Endothelial cell (in vitro differentiated cells): ENCODE measurements at regions not wholly inside any gene's neighbourhood (a gene's known extent, or its start where the extent isn't known, plus 50 kb on each side); places are given as distances from the start of the nearest gene placed in this dataset.

Source experiments
- DNase-seq: peaks from one replicate; pipeline ENCODE4 v3.0.0; 2021; ENCODE audit warnings: low spot score
- H3K27ac Mint-ChIP-seq: one replicate; pipeline ENCODE4 v1.8.0; 2021; ENCODE audit warnings: mixed read lengths, inconsistent platforms; ENCODE audit not compliant: unreplicated experiment
- H3K27me3 Mint-ChIP-seq: one replicate; pipeline ENCODE4 v1.8.0; 2021; ENCODE audit warnings: mild to moderate bottlenecking, moderate library complexity, mixed read lengths, inconsistent platforms; ENCODE audit not compliant: unreplicated experiment
- H3K36me3 Mint-ChIP-seq: one replicate; pipeline ENCODE4 v1.8.0; 2021; ENCODE audit warnings: mild to moderate bottlenecking, low read depth, mixed read lengths, inconsistent platforms; ENCODE audit not compliant: unreplicated experiment
- H3K4me1 Mint-ChIP-seq: one replicate; pipeline ENCODE4 v1.8.0; 2021; ENCODE audit warnings: mild to moderate bottlenecking, mixed read lengths, inconsistent platforms; ENCODE audit not compliant: unreplicated experiment
- H3K4me3 Mint-ChIP-seq: one replicate; pipeline ENCODE4 v1.8.0; 2021; ENCODE audit warnings: mild to moderate bottlenecking, mixed read lengths, inconsistent platforms; ENCODE audit not compliant: unreplicated experiment
- H3K9me3 Mint-ChIP-seq: one replicate; pipeline ENCODE4 v1.8.0; 2021; ENCODE audit warnings: mixed read lengths, inconsistent platforms; ENCODE audit not compliant: unreplicated experiment
- TF ChIP-seq, protein P1 (sequence below): fragments of 200-600 bp; sonication (generic); IDR thresholded peaks from one replicate; pipeline ENCODE4 v1.5.0; 2021; ENCODE audit warnings: antibody characterized with exemption; ENCODE audit not compliant: unreplicated experiment

DNA sequence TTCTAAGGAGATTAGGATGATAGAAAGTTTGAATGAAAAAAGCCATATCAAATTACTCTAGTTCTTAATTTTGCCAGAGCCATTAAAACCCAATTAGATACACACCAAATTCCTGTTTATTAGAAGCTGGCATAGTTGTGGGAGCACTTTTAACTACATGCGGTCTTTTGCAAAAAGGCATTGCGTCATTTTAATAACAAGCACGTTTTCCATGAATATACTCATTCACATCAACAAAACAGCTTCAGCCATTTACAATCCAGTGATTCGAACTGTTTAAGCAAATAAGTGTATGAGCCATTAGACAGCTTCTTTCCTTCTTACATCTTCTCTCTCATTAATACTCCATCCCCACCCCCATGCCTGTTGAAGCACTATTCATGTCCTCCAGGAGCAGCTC is 109.5 kb upstream of the EOLA2 start:
- Mint-ChIP-seq H3K9me3 (no peaks in the 10 kb centered on the region), H3K4me1 (no peaks in the 10 kb centered on the region), H3K4me3 (no peak overlapping the region), H3K27ac (no peak overlapping the region), H3K27me3 (no peaks in the 10 kb centered on the region), H3K36me3 (no peaks in the 10 kb centered on the region)
- no peak for DNase-seq
- TF ChIP-seq, protein P1, sequence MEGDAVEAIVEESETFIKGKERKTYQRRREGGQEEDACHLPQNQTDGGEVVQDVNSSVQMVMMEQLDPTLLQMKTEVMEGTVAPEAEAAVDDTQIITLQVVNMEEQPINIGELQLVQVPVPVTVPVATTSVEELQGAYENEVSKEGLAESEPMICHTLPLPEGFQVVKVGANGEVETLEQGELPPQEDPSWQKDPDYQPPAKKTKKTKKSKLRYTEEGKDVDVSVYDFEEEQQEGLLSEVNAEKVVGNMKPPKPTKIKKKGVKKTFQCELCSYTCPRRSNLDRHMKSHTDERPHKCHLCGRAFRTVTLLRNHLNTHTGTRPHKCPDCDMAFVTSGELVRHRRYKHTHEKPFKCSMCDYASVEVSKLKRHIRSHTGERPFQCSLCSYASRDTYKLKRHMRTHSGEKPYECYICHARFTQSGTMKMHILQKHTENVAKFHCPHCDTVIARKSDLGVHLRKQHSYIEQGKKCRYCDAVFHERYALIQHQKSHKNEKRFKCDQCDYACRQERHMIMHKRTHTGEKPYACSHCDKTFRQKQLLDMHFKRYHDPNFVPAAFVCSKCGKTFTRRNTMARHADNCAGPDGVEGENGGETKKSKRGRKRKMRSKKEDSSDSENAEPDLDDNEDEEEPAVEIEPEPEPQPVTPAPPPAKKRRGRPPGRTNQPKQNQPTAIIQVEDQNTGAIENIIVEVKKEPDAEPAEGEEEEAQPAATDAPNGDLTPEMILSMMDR, result no peak

DNA sequence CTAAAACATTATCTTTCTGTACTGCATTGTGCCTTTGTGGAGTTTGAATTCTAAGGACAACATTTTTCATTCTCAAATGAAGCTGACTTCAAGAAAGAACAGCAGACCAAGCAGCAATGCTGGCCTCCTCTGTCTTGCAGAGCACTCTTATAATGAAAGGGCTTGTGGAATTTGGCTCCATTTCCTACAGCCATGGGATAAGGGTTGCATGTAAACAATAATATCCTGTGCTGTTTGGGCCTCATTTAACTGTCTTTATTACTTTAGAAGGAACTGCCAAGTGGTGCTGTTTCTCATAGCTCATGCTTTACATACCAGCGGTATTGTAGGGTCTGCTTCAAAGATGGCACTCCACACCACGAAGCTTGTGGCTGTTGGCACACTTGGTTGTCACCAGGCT is 111.4 kb upstream of the EOLA2 start:
- H3K27ac Mint-ChIP-seq, result no peak overlapping the region
- H3K27me3 Mint-ChIP-seq, result no peaks in the 10 kb centered on the region
- no peak for DNase-seq
- H3K4me3 Mint-ChIP-seq, result no peak overlapping the region
- no peaks in the 10 kb centered on the region for H3K4me1 Mint-ChIP-seq
- no peaks in the 10 kb centered on the region for H3K9me3 Mint-ChIP-seq
- TF ChIP-seq, protein P1, result no peak
- H3K36me3 Mint-ChIP-seq, result no peaks in the 10 kb centered on the region

DNA sequence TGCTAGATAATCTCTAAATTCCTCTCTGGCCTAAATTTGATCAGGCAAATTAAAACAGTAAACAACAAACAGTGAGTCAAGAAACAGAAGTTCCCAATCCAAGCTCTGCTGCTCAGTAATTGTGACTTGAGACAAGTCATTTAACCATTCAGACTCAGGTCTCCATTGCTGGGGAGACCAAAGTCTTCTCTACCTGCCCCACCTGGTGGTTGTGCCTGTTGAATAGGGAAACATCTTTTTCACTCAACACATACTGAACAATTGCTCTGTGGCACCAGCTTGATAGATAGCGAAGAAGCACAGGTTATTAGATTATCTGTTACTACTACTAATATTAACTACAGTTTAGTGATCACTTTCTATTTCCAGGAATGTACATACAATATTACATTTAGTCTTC is 112.1 kb upstream of the EOLA2 start:
- Mint-ChIP-seq H3K27me3 (no peaks in the 10 kb centered on the region), H3K4me1 (peaks cover 1% of the 10 kb centered on the region), H3K4me3 (no peak overlapping the region), H3K36me3 (no peaks in the 10 kb centered on the region), H3K9me3 (no peaks in the 10 kb centered on the region), H3K27ac (no peak overlapping the region)
- no peak for DNase-seq
- TF ChIP-seq, protein P1, result no peak

DNA sequence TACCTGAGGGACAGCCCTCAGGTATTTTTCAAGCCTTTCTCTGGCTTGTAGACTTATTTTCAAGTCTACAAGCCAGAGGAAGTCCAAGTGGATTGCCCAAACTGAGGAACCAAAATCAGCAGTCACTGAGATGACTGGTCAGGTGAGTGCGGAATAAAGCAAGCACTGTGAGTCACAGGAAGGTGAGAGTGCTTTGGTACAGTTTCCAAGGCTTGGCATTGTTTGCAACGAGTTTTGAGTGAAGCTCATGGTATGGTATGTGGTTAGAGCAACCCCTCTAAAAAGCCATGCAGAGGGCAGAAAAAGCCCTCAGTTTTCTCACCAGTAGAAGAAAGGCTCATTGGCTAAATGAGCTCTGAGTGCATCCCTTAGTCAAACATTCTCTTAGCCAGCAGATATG is 112.8 kb upstream of the EOLA2 start:
- no peaks in the 10 kb centered on the region for H3K9me3 Mint-ChIP-seq
- H3K4me1 Mint-ChIP-seq, result peaks cover 3% of the 10 kb centered on the region
- TF ChIP-seq, protein P1, result no peak
- DNase-seq, result no peak
- no peaks in the 10 kb centered on the region for H3K36me3 Mint-ChIP-seq
- no peak overlapping the region for H3K27ac Mint-ChIP-seq
- H3K27me3 Mint-ChIP-seq, result no peaks in the 10 kb centered on the region
- H3K4me3 Mint-ChIP-seq, result no peak overlapping the region

DNA sequence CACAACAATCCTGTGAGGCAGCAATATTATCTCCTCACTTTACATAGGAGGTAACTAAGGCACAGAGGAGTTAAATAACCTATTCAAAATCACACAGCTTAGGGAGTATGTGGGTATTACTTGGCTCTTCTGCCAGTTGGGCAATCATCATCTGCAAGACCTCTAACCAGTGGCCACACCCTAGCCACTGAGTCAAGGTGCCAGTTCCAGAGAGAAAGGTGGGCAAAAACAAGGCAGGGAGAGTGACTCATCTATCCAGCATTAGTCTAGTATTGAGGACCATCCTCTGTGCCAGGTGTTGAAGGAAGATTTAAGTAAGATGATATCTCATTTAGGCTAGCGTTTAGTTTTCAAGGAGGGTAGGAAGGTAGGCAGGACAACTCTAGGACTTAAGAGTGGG is 113.9 kb upstream of the EOLA2 start:
- H3K27me3 Mint-ChIP-seq, result no peaks in the 10 kb centered on the region
- no peaks in the 10 kb centered on the region for H3K9me3 Mint-ChIP-seq
- peaks cover 3% of the 10 kb centered on the region for H3K4me1 Mint-ChIP-seq
- no peak overlapping the region for H3K27ac Mint-ChIP-seq
- TF ChIP-seq, protein P1, result no peak
- no peaks in the 10 kb centered on the region for H3K36me3 Mint-ChIP-seq
- H3K4me3 Mint-ChIP-seq, result no peak overlapping the region
- DNase-seq, result no peak
